Gastroesophageal sphincter (tissue), 4 donors: ENCODE measurements at regions not wholly inside any gene's neighbourhood (a gene's known extent, or its start where the extent isn't known, plus 50 kb on each side); places are given as distances from the start of the nearest gene placed in this dataset.

Experiments used
- ATAC-seq: fragments of 150-250 bp; one replicate; pipeline ENCODE4 v1.9.1; 2016; ENCODE audit warnings: mild to moderate bottlenecking, moderate library complexity
- H3K27ac ChIP-seq, 4 donors: fragments of 200-600 bp; sonication (generic) in 3 of 4; 1 replicate in 3 of 4; 2 replicates in 1 of 4; pipeline ENCODE4 v1.5.1; 2016 to 2019
- H3K27me3 ChIP-seq: fragments of 200-600 bp; sonication (generic); one replicate; pipeline ENCODE4 v1.5.1; 2019
- H3K36me3 ChIP-seq, 2 donors: fragments of 200-600 bp; sonication (generic); one replicate each; pipeline ENCODE4 v1.5.1; 2019; ENCODE audit warnings: control low read depth in 1 of 2
- H3K4me1 ChIP-seq, 3 donors: fragments of 200-600 bp; sonication (generic); 1 replicate in 2 of 3; 2 replicates in 1 of 3; pipeline ENCODE4 v1.5.1; 2016 to 2019; ENCODE audit warnings: control low read depth in 2 of 3
- H3K4me3 ChIP-seq, 2 donors: fragments of 200-600 bp; sonication (generic); one replicate each; pipeline ENCODE4 v1.5.1; 2019; ENCODE audit warnings: mild to moderate bottlenecking in 1 of 2, moderate library complexity in 1 of 2
- H3K9me3 ChIP-seq, 3 donors: fragments of 200-600 bp; sonication (generic); one replicate each; pipeline ENCODE4 v1.5.1; 2017 to 2019; ENCODE audit warnings: control low read depth in 2 of 3
- EP300 ChIP-seq: sonication (generic); formaldehyde crosslinking; IDR thresholded peaks from one replicate; pipeline ENCODE4 v1.6.1; 2017; ENCODE audit warnings: antibody characterized with exemption, mild to moderate bottlenecking
- POLR2A ChIP-seq, 2 donors: fragments of 450-650 bp; IDR thresholded peaks; one replicate each; pipeline ENCODE4 v1.6.1; 2017; ENCODE audit warnings: antibody characterized with exemption in 2 of 2, mild to moderate bottlenecking in 2 of 2, moderate library complexity in 1 of 2
- POLR2AphosphoS5 ChIP-seq: sonication (generic); formaldehyde crosslinking; IDR thresholded peaks from one replicate; pipeline ENCODE4 v1.6.1; 2017; ENCODE audit warnings: antibody characterized with exemption
- WGBS, 2 donors: methylation state at CpG; one replicate each; pipeline ENCODE4 v1.1.5; 2018; ENCODE audit warnings: low coverage in 1 of 2; 5-methylcytosine and 5-hydroxymethylcytosine counted together
- small RNA-seq, 4 donors: library from RNA; depleted of rRNA; stranded (forward); fragments of <200 nt; gene quantifications; one replicate each; pipeline ENCODE3, GENCODE V24; 2016
- TF ChIP-seq, protein P1 (sequence below), 4 experiments: fragments of 200-600 bp in 2 of 4; fragments of 450-650 bp in 2 of 4; sonication (generic) in 1 of 4; IDR thresholded peaks; one replicate each; pipeline ENCODE4 v1.5.1; 2017 to 2019; ENCODE audit warnings: antibody characterized with exemption in 4 of 4, mild to moderate bottlenecking in 2 of 4, moderate library complexity in 2 of 4

DNA sequence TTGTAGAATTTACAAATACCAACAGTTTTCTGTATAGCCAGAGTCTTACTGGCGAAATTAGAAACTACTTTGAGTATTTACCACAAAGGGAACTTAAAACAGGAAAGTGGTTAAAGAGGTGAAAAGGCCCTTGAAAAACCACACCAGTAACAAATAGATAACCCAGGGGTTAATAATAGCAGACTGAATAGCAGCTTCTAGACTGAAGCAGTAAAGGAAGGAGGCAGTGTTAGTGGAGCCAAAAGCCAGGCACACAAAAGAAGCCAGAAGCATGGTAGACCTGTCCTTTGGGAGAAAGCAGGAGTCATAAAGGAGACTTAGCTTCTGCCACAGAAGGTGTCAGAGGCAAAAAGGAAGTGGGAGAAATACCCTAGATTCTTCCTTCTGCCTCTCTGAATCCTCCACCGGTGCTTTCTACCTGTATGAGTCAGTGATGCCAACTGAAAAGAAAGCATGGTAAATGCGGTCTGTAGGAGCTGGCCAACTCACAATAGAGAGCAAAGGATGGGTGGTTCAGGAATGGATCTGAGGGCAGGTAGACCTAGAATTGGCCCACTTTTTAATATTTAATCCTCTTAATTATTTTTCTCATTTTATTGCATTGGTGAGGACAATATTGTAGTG, 97.3 kb downstream of the ARL6IP6 start:
- no peak overlapping the region for H3K27ac ChIP-seq
- TF ChIP-seq POLR2A (IDR thresholded peaks at IDR 0.05) (no peak), POLR2AphosphoS5 (no peak), EP300 (no peak)
- TF ChIP-seq, protein P1, sequence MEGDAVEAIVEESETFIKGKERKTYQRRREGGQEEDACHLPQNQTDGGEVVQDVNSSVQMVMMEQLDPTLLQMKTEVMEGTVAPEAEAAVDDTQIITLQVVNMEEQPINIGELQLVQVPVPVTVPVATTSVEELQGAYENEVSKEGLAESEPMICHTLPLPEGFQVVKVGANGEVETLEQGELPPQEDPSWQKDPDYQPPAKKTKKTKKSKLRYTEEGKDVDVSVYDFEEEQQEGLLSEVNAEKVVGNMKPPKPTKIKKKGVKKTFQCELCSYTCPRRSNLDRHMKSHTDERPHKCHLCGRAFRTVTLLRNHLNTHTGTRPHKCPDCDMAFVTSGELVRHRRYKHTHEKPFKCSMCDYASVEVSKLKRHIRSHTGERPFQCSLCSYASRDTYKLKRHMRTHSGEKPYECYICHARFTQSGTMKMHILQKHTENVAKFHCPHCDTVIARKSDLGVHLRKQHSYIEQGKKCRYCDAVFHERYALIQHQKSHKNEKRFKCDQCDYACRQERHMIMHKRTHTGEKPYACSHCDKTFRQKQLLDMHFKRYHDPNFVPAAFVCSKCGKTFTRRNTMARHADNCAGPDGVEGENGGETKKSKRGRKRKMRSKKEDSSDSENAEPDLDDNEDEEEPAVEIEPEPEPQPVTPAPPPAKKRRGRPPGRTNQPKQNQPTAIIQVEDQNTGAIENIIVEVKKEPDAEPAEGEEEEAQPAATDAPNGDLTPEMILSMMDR (IDR thresholded peaks at IDR 0.05): no peak
- no peaks in the 10 kb centered on the region for H3K36me3 ChIP-seq
- H3K4me1 ChIP-seq: no peaks in the 10 kb centered on the region
- no peaks in the 10 kb centered on the region for H3K27me3 ChIP-seq
- H3K9me3 ChIP-seq: peaks cover 0 to 10% (median 0%) of the 10 kb centered on the region in 3 donors
- H3K4me3 ChIP-seq: no peak overlapping the region
- 75 to 96% methylated on average over 2 to 3 of the region's 3 CpGs for WGBS, 2 donors
- no peak for ATAC-seq

DNA sequence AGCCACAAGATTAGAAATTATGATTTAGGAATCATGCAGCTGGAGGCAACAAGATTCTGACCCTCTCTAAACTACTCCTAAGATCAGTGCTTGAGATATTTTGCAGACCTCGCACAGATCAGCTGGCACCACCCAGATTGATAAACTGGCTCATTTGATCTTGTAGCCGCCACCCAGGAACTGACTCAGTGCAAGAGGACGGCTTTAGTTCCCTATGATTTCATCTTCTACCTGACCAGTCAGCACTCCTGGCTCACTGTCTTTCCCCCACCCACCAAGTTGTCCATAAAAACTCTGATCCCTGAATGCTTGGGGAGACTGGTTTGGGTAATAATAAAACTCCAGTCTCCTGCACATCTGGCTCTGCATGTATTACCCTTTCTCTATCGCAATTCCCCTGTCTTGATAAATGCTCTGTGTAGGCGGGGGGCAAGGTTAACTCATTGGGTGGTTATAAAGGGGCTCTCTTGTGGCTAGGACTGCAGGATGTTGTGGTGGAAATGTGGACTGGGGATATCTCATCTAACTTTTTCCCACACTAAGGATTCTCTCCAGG, 96.1 kb downstream of the ARL6IP6 start:
- Histone ChIP-seq H3K36me3 (no peaks in the 10 kb centered on the region), H3K27ac (no peak overlapping the region), H3K4me1 (no peaks in the 10 kb centered on the region), H3K27me3 (no peaks in the 10 kb centered on the region), H3K9me3 (peaks cover 0 to 10% (median 0%) of the 10 kb centered on the region in 3 donors), H3K4me3 (no peak overlapping the region)
- TF ChIP-seq EP300: no peak
- TF ChIP-seq, protein P1 (IDR thresholded peaks at IDR 0.05): no peak
- 64 to 94% methylated on average over 3 to 5 of the region's 5 CpGs for WGBS, 2 donors
- ATAC-seq: no peak

DNA sequence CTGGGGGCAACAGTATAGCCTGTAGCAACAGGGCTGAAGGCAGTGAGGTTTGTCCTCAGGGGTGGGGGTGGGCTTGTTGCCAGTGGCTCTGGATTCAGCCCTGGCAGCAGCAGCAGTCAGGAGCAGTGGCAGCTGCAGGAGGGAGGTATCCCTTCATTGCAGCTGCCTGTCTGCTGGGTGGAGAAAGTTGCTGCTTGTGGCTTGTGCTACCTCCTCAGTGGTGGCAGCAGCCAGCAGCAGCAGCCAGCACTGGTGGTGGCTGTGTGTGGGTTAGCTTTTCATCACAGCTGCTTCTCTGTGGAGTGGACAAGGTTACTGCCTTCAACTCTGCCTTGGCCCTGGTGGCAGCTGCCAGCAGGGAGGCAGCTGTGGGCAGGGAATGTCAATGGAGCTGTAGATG, 94.9 kb downstream of the ARL6IP6 start:
- TF ChIP-seq POLR2A (IDR thresholded peaks at IDR 0.05) (no peak), EP300 (no peak), POLR2AphosphoS5 (no peak)
- Histone ChIP-seq H3K27ac (no peak overlapping the region), H3K9me3 (peaks cover 0 to 10% (median 0%) of the 10 kb centered on the region in 3 donors), H3K4me1 (no peaks in the 10 kb centered on the region), H3K36me3 (no peaks in the 10 kb centered on the region), H3K27me3 (no peaks in the 10 kb centered on the region), H3K4me3 (no peak overlapping the region)
- ATAC-seq: no peak

Small RNAs in the stretch of these regions (small RNA-seq; reads per million reads assigned to genes)
- gene AC009969.1 (0 reads per million in 4 donors), gene AC079150.2 (0 reads per million in 4 donors)
